Stimulated activated CD4-positive, alpha-beta T cell treated with anti-CD3 and anti-CD28 coated beads, TNF-alpha, amount 100 ng/mL, for 24 hours (primary cell): ENCODE measurements at regions not wholly inside any gene's neighbourhood (a gene's known extent, or its start where the extent isn't known, plus 50 kb on each side); places are given as distances from the start of the nearest gene placed in this dataset.

Experiments used
- DNase-seq, 3 experiments: peaks; one replicate each; pipeline ENCODE4 v3.0.0-alpha.2; 2020; ENCODE audit warnings: low read depth in 3 of 3

GRCh38 chr3:30263238-30263924 is 343.0 kb upstream of the TGFBR2 start:
- no peak for DNase-seq

GRCh38 chr3:30263925-30264313 is 342.5 kb upstream of the TGFBR2 start:
- DNase-seq: no peak

- DNase-seq: no peak
Observed at GRCh38 chr3:30266524-30266923, 339.9 kb upstream of the TGFBR2 start.

- no peak for DNase-seq
Observed at GRCh38 chr3:30268288-30268687, 338.1 kb upstream of the TGFBR2 start.

- no peak for DNase-seq
Observed at GRCh38 chr3:30269751-30270445, 336.5 kb upstream of the TGFBR2 start.

- DNase-seq: no peak
Observed at GRCh38 chr3:30271781-30272180, 334.6 kb upstream of the TGFBR2 start.

- no peak for DNase-seq
Observed at GRCh38 chr3:30273304-30274072, 332.9 kb upstream of the TGFBR2 start.

GRCh38 chr3:30277494-30277893 is 328.9 kb upstream of the TGFBR2 start:
- no peak for DNase-seq

- no peak for DNase-seq
Observed at GRCh38 chr3:30281526-30281925, 324.9 kb upstream of the TGFBR2 start.

GRCh38 chr3:30282154-30282696 is 324.2 kb upstream of the TGFBR2 start:
- DNase-seq: no peak

- no peak for DNase-seq
Observed at GRCh38 chr3:30285188-30286006, 321.0 kb upstream of the TGFBR2 start.

- no peak for DNase-seq
Observed at GRCh38 chr3:30286007-30286669, 320.3 kb upstream of the TGFBR2 start.

GRCh38 chr3:30286811-30287210 is 319.6 kb upstream of the TGFBR2 start:
- DNase-seq: no peak

GRCh38 chr3:30288830-30289229 is 317.6 kb upstream of the TGFBR2 start:
- no peak for DNase-seq

GRCh38 chr3:30289324-30289723 is 317.1 kb upstream of the TGFBR2 start:
- DNase-seq: no peak

GRCh38 chr3:30289766-30290165 is 316.6 kb upstream of the TGFBR2 start:
- no peak for DNase-seq

- no peak for DNase-seq
Observed at GRCh38 chr3:30290479-30290878, 315.9 kb upstream of the TGFBR2 start.

- DNase-seq: no peak
Observed at GRCh38 chr3:30292192-30292893, 314.1 kb upstream of the TGFBR2 start.

- no peak for DNase-seq
Observed at GRCh38 chr3:30293621-30294240, 312.7 kb upstream of the TGFBR2 start.

- DNase-seq: no peak
Observed at GRCh38 chr3:30294241-30294667, 312.1 kb upstream of the TGFBR2 start.
